H1 (cell line): ENCODE measurements at regions not wholly inside any gene's neighbourhood (a gene's known extent, or its start where the extent isn't known, plus 50 kb on each side); places are given as distances from the start of the nearest gene placed in this dataset.

Source experiments
- BACH1 ChIP-seq: IDR thresholded peaks from 2 replicates; pipeline ENCODE4 v1.6.1; 2012; ENCODE audit warnings: low read length, improper control_type of control experiment
- HDAC2 ChIP-seq, 2 experiments: fragments of 300-600 bp in 1 of 2; sonication (generic) in 1 of 2; IDR thresholded peaks; 2 replicates each; pipeline ENCODE4 v1.6.1; 2011 to 2012; ENCODE audit warnings: low read depth in 2 of 2, low read length in 2 of 2, mild to moderate bottlenecking in 2 of 2, moderate library complexity in 2 of 2, borderline replicate concordance in 1 of 2, inconsistent platforms in 1 of 2

GRCh38 chr3:163614886-163615285 is 1463.4 kb downstream of the SI start (continued):
- no peak for TF ChIP-seq HDAC2 (IDR thresholded peaks at IDR 0.05; ENCODE audit: borderline replicate concordance in 1 of 2, low read depth in 2 of 2, low read length in 2 of 2)
- TF ChIP-seq BACH1 = no peak
